ENCODE measurements at regions not wholly inside any gene's neighbourhood (a gene's known extent, or its start where the extent isn't known, plus 50 kb on each side); places are given as distances from the start of the nearest gene placed in this dataset.

- no peak for TF ChIP-seq CTCF (IDR thresholded peaks at IDR 0.05)
- no peak for TF ChIP-seq POLR2A (IDR thresholded peaks at IDR 0.05)
Measured at GRCh38 chr5:175252234-175252805, 191.7 kb downstream of the DRD1 start.

Data from breast epithelium (tissue), 3 donors.